IPS-18c (cell line): ENCODE measurements at regions not wholly inside any gene's neighbourhood (a gene's known extent, or its start where the extent isn't known, plus 50 kb on each side); places are given as distances from the start of the nearest gene placed in this dataset.

Experiments
- H3K4me3 ChIP-seq: 2 replicates; pipeline ENCODE4 v1.7.0; 2013; ENCODE audit warnings: low read depth, mild to moderate bottlenecking, low read length, moderate library complexity; ENCODE audit not compliant: insufficient read depth
- H3K9me3 ChIP-seq: one replicate; pipeline ENCODE4 v1.6.1; 2013; ENCODE audit warnings: mild to moderate bottlenecking, low read length, moderate library complexity; ENCODE audit not compliant: control insufficient read depth, insufficient read depth

- no peaks in the 10 kb centered on the region for H3K9me3 ChIP-seq
- no peak overlapping the region for H3K4me3 ChIP-seq
Observed at GRCh38 chr14:25574628-25575325, 524.8 kb upstream of the STXBP6 start.

DNA sequence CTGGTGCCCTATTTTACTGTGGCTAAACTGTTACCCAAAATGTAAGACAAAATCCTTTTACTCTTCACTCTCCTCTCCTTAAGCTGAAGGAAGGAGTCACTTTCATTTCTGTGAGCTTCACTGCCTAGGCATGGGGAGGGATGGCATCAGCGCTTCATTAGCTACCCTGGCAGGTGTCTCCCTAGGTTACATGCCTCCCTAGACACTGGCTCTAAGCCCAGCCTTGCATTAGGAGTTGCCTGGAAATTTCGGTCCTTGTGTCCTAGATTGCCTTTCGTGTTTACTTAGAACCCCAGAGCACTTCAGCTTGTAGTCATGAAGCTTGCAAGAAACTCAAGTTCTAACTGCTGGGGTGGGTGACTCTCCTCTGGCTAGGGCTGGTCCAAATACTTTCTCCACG, 520.5 kb upstream of the STXBP6 start:
- Histone ChIP-seq H3K4me3 (no peak overlapping the region), H3K9me3 (no peaks in the 10 kb centered on the region)

DNA sequence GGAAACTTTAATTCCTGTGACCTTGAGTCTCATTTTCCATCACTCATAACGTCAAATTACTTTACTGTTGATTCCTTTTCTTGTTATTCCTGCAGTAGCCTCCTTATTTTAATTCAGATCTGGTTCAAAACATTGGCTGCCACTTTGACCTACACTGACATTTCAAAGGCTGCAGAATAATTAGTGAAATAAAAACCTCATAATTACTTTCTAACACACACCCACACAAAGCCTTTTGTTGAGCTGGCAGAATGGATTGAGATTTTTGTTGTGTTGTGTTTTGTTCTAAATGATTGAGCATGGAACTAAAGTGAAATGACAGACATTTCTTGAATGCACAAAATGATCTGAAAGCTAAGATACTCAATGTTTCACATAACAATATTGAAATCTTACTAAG, 507.5 kb upstream of the STXBP6 start:
- Histone ChIP-seq H3K9me3 (no peaks in the 10 kb centered on the region), H3K4me3 (no peak overlapping the region)

GRCh38 chr14:25552826-25553225, 502.9 kb upstream of the STXBP6 start:
- Histone ChIP-seq H3K9me3 (no peaks in the 10 kb centered on the region), H3K4me3 (no peak overlapping the region)

DNA sequence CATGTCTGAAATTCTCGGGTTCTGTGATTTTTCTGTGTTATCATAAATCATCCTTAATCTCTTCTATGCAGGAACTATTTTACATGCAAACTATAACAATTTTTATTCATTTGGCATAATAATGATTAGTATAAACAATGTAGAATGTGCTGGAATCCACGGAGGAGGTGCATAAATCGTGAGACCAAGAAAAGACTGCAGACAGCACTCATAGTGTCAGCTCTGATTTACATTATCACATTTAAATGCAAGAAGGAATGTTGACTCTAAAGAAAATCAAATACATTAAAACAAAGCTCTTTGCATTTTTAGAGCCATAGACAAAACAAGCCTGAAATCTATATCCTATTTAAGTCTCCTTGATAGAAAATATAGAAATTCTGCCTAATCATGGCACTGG, 501.7 kb upstream of the STXBP6 start:
- Histone ChIP-seq H3K4me3 (no peak overlapping the region), H3K9me3 (no peaks in the 10 kb centered on the region)

- no peak overlapping the region for H3K4me3 ChIP-seq
- H3K9me3 ChIP-seq: peaks cover under 1% of the 10 kb centered on the region
Observed at GRCh38 chr14:25546826-25547225, 496.9 kb upstream of the STXBP6 start.

GRCh38 chr14:25537846-25538455, 488.0 kb upstream of the STXBP6 start:
- peaks cover 5% of the 10 kb centered on the region for H3K9me3 ChIP-seq
- no peak overlapping the region for H3K4me3 ChIP-seq

DNA sequence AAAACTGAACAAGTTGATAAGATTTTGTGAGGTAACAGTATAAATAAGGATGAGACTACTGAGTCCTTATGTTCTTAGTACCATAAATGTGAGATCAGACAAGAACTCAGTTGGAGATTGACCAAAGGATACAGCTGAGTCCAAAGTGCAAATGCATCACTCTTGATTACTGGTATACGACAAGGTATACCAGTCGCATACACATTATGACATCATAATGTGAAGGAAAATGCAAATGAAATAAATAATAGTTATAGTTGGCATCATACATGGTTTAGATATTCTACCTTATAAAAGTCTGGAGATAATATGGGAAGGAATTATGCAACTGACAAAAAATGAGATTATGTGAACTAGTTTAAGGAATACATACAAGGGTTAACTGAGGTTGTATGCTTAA, 476.3 kb upstream of the STXBP6 start:
- H3K4me3 ChIP-seq: no peak overlapping the region
- no peaks in the 10 kb centered on the region for H3K9me3 ChIP-seq

GRCh38 chr14:25522926-25523325, 473.0 kb upstream of the STXBP6 start:
- H3K9me3 ChIP-seq: no peaks in the 10 kb centered on the region
- H3K4me3 ChIP-seq: no peak overlapping the region

GRCh38 chr14:25522116-25522515, 472.2 kb upstream of the STXBP6 start:
- Histone ChIP-seq H3K4me3 (no peak overlapping the region), H3K9me3 (no peaks in the 10 kb centered on the region)

GRCh38 chr14:25521616-25522015, 471.7 kb upstream of the STXBP6 start:
- Histone ChIP-seq H3K4me3 (no peak overlapping the region), H3K9me3 (no peaks in the 10 kb centered on the region)

GRCh38 chr14:25520821-25521220, 470.9 kb upstream of the STXBP6 start:
- H3K4me3 ChIP-seq: no peak overlapping the region
- H3K9me3 ChIP-seq: no peaks in the 10 kb centered on the region

GRCh38 chr14:25518364-25518763, 468.4 kb upstream of the STXBP6 start:
- no peak overlapping the region for H3K4me3 ChIP-seq
- no peaks in the 10 kb centered on the region for H3K9me3 ChIP-seq

GRCh38 chr14:25516838-25517237, 466.9 kb upstream of the STXBP6 start:
- no peak overlapping the region for H3K4me3 ChIP-seq
- H3K9me3 ChIP-seq: no peaks in the 10 kb centered on the region

DNA sequence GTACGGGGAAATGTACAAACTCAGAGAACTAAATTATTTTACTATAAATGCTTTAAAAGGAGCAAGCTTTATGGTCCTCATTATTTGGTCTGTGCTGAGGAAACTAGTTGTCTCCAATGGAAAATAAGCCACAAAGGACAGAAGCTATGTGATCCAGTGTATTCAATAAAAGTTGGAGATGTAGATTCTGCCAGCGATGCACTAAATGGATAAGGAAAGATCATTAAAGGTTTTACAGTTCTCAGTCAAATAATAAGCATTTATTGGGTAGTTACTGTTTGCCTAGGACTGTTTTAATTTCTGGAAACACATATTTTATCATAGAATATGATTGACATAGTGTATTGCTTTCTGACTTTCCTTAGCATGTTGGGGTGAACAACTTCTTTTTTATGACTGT, 458.9 kb upstream of the STXBP6 start:
- Histone ChIP-seq H3K9me3 (no peaks in the 10 kb centered on the region), H3K4me3 (no peak overlapping the region)

DNA sequence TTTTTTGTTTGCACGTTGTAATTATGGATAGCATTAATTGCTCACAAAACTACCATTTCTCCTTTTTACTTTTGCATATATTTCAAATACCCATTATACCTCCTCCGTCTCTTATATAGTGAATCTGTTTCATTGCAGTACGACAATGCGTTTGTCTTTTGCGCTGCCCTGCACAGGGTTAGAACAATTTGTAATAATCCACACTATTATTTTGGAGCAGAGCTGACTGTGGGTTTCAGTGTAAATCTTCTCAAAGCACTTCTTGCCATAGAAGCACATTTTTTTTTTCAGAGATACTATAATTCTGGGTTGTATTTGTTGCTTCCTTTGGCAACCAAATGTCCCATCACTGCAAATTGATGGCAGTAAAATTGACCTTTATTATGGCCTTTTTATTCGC, 451.8 kb upstream of the STXBP6 start:
- Histone ChIP-seq H3K4me3 (no peak overlapping the region), H3K9me3 (no peaks in the 10 kb centered on the region)

- H3K4me3 ChIP-seq: no peak overlapping the region
- no peaks in the 10 kb centered on the region for H3K9me3 ChIP-seq
Observed at GRCh38 chr14:25488961-25489360, 439.0 kb upstream of the STXBP6 start.

- no peak overlapping the region for H3K4me3 ChIP-seq
- no peaks in the 10 kb centered on the region for H3K9me3 ChIP-seq
Observed at GRCh38 chr14:25485381-25485780, 435.4 kb upstream of the STXBP6 start.

- H3K4me3 ChIP-seq: no peak overlapping the region
Observed at GRCh38 chr14:25484906-25485305, 435.0 kb upstream of the STXBP6 start.

More at GRCh38 chr14:25484906-25485305, 435.0 kb upstream of the STXBP6 start:
- no peaks in the 10 kb centered on the region for H3K9me3 ChIP-seq
